ENCODE measurements at regions not wholly inside any gene's neighbourhood (a gene's known extent, or its start where the extent isn't known, plus 50 kb on each side); places are given as distances from the start of the nearest gene placed in this dataset.

DNA sequence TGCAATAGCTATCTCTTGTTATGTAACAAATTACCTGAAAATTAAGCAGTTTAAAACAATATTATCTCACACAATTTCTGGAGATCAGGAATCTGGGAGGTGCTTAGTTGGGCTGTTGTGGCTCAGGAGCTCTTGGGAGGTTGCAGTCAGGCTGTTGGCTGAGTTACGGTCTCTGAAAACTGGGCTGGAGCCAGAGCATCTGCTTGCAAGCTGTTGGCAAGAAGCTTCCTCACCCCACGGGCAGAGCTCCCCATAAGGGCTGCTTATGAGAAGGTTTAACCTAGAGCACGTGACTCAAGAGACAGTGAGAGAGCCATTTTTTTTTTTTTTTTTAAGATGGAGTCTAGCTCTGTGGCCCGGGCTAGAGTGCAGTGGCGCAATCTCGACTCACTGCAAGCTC is 346.8 kb downstream of the ATP23 start:
- H3K4me3 ChIP-seq (ENCODE audit: low read depth, low read length) = no peak overlapping the region
- in situ Hi-C loops (cut with HindIII; ENCODE audit: low pct_ligation_motif_present, low sequenced_read_pairs) = no loop called here
- TF ChIP-seq, protein P1, sequence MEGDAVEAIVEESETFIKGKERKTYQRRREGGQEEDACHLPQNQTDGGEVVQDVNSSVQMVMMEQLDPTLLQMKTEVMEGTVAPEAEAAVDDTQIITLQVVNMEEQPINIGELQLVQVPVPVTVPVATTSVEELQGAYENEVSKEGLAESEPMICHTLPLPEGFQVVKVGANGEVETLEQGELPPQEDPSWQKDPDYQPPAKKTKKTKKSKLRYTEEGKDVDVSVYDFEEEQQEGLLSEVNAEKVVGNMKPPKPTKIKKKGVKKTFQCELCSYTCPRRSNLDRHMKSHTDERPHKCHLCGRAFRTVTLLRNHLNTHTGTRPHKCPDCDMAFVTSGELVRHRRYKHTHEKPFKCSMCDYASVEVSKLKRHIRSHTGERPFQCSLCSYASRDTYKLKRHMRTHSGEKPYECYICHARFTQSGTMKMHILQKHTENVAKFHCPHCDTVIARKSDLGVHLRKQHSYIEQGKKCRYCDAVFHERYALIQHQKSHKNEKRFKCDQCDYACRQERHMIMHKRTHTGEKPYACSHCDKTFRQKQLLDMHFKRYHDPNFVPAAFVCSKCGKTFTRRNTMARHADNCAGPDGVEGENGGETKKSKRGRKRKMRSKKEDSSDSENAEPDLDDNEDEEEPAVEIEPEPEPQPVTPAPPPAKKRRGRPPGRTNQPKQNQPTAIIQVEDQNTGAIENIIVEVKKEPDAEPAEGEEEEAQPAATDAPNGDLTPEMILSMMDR (IDR thresholded peaks at IDR 0.05; ENCODE audit: low read depth, low read length, missing control alignments) = no peak
- DNase-seq = no peak
- H3K36me3 ChIP-seq (replicated peaks) = no peaks in the 10 kb centered on the region
- no peaks in the 10 kb centered on the region for H3K27me3 ChIP-seq (replicated peaks)
- H3K27ac ChIP-seq = no peak overlapping the region

DNA sequence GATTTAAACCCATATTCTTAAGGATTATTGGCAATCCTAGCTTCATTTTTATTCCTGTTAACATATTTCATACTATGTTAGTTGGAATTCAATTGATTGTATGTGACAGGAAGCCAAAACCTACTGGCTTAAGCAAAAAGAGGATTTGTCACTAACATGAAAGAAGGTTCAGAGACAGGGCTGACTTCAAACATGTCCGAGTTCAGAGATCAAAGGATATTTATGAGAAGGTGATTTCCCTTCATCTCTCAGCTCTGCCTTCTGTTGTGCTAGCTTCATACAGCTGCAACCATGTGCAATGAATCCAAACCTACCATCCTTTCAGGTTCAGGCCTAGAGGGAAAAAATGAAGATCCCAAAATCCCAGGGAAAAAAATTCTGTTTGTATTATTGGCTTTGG is 349.7 kb downstream of the ATP23 start:
- no peaks in the 10 kb centered on the region for H3K36me3 ChIP-seq (replicated peaks)
- no peak overlapping the region for H3K27ac ChIP-seq
- in situ Hi-C loops (cut with HindIII; ENCODE audit: low pct_ligation_motif_present, low sequenced_read_pairs) = no loop called here
- no peak overlapping the region for H3K4me3 ChIP-seq (ENCODE audit: low read depth, low read length)
- TF ChIP-seq, protein P1 (IDR thresholded peaks at IDR 0.05; ENCODE audit: low read depth, low read length, missing control alignments) = no peak
- DNase-seq = no peak
- no peaks in the 10 kb centered on the region for H3K27me3 ChIP-seq (replicated peaks)

DNA sequence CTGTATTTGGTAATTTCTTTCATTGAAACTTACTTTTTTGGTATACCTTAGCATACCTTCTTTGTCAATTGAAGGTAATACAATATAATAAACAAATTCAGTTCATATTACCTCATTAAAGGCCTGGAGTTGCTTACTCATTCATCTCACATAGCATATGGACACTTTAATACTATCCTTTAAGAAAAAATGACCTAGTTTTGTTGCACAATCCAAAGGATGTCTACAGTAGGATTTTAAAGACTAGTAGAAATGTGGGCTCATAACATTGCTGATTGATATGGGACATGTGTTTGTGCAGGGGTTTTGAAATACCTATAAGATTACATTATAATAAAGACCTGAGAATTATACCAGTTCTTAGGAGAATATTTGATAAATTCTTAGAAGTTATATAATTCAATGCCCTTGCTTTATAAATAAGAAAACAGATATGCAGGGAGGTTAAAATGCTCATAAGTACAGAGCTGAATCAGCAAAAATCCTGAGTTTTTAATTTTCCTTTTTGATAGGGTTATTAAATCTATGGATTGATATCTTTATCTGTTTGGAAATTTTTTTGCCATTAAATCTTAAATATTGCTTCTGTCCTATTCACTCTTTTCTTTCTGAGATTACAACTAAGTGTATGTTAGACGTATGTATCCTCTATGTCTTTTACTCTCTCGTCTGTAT is 352.1 kb downstream of the ATP23 start:
- in situ Hi-C loops (cut with HindIII; ENCODE audit: low pct_ligation_motif_present, low sequenced_read_pairs) = no loop called here
- Histone ChIP-seq H3K36me3 (replicated peaks) (no peaks in the 10 kb centered on the region), H3K27ac (no peak overlapping the region), H3K27me3 (replicated peaks) (no peaks in the 10 kb centered on the region), H3K4me3 (ENCODE audit: low read depth, low read length) (no peak overlapping the region)
- TF ChIP-seq, protein P1 (IDR thresholded peaks at IDR 0.05; ENCODE audit: low read depth, low read length, missing control alignments) = no peak
- DNase-seq = no peak

DNA sequence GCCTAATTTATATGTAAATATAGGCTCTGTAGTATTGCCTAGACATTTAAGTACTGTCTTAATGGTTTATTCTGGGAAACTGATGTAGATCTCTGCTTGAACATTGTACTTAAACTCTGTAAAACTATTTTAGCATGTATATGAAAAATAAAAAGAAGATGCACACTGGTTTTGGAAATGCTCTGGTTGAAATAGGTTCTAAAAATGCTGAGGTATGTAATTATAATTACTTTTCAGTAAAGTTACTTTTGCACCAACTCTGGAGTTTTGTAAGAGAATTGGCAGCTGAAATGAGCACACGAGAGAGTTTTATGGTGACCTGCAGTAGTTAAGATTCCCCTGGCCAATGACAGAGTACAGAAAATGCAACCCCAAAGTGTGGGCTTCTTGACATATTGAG is 353.9 kb downstream of the ATP23 start:
- in situ Hi-C loops (cut with HindIII; ENCODE audit: low pct_ligation_motif_present, low sequenced_read_pairs) = no loop called here
- Histone ChIP-seq H3K4me3 (ENCODE audit: low read depth, low read length) (no peak overlapping the region), H3K27me3 (replicated peaks) (no peaks in the 10 kb centered on the region), H3K36me3 (replicated peaks) (no peaks in the 10 kb centered on the region), H3K27ac (no peak overlapping the region)
- DNase-seq = no peak
- TF ChIP-seq, protein P1 (IDR thresholded peaks at IDR 0.05; ENCODE audit: low read depth, low read length, missing control alignments) = no peak

DNA sequence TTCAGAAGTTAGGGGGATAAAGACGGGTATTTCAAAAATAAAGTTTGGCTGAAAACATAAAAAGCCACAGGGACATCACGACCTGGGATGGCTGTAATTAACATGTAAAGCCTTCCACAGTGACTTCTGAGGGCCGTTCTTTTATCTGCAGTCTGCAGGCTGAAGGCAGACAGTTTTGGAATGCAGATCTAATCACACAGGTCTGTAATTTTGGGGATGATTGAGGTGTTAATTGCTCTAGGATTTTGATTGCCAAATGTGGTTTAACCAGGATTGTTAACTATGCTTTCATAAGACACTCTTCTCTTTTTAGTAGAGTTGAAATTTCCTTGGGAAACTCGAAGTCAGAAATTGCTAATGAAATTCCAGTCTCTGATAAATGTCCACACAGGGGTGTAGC is 355.5 kb downstream of the ATP23 start:
- no peaks in the 10 kb centered on the region for H3K27me3 ChIP-seq (replicated peaks)
- H3K36me3 ChIP-seq (replicated peaks) = no peaks in the 10 kb centered on the region
- in situ Hi-C loops (cut with HindIII; ENCODE audit: low pct_ligation_motif_present, low sequenced_read_pairs) = no loop called here
- H3K4me3 ChIP-seq (ENCODE audit: low read depth, low read length) = no peak overlapping the region
- no peak overlapping the region for H3K27ac ChIP-seq
- DNase-seq = no peak
- TF ChIP-seq, protein P1 (IDR thresholded peaks at IDR 0.05; ENCODE audit: low read depth, low read length, missing control alignments) = no peak

DNA sequence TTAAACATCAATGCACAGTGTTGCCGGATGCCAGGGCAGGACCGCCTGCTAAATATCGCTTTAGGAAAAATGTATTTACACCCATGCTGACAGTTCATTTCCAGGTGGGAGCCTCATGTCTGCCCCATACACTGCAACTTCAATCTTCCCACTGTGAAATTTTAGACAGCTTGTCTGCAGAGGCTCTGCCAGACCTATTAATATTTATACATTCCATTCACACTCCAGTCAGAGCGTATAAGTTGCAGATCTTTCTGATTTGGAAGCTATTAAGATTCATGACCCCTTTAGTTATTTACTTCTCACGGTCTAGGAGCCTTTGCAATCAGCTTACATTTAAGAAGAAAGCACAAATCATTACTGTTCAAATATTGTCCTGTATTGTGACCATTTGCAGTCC is 357.4 kb downstream of the ATP23 start:
- DNase-seq = no peak
- in situ Hi-C loops (cut with HindIII; ENCODE audit: low pct_ligation_motif_present, low sequenced_read_pairs) = no loop called here
- H3K27ac ChIP-seq = no peak overlapping the region
- H3K36me3 ChIP-seq (replicated peaks) = no peaks in the 10 kb centered on the region
- H3K27me3 ChIP-seq (replicated peaks) = no peaks in the 10 kb centered on the region
- H3K4me3 ChIP-seq (ENCODE audit: low read depth, low read length) = no peak overlapping the region
- TF ChIP-seq, protein P1 (IDR thresholded peaks at IDR 0.05; ENCODE audit: low read depth, low read length, missing control alignments) = no peak
